PC-9 (cell line): ENCODE measurements at regions not wholly inside any gene's neighbourhood (a gene's known extent, or its start where the extent isn't known, plus 50 kb on each side); places are given as distances from the start of the nearest gene placed in this dataset.
"Not testable (repeated sequence)": the region's sequence is repeated elsewhere in the genome, so short reads cannot be mapped to it uniquely, and the experiment has no call there.

Experiments
- BruUV-seq: library from RNA; stranded (reverse); fragments of 400-500 nt; replicated peaks from 2 replicates; lab custom pipeline; 2021; lab: Mats Ljungman, UMichigan
- CTCF ChIA-PET: fragments of 300-600 bp; sonication (Branson Sonifier 250); formaldehyde crosslinking; loops from one replicate; lab custom pipeline; 2022; ENCODE audit warnings: antibody characterized with exemption; lab: Charles Lee
- POLR2A ChIA-PET: fragments of 300-600 bp; sonication (Branson Sonifier 250); formaldehyde crosslinking; loops from one replicate; lab custom pipeline; 2022; ENCODE audit warnings: antibody characterized with exemption; ENCODE audit not compliant: unreplicated experiment; lab: Charles Lee
- DNase-seq, 2 experiments: peaks; one replicate each; pipeline versions ENCODE4 v3.0.0 to v3.0.0-alpha.2; 2015 to 2022; ENCODE audit warnings: mixed read lengths in 1 of 2
- H2AFZ ChIP-seq: fragments of 200-600 bp; sonication (generic); 2 replicates; pipeline ENCODE4 v1.8.1; 2017; ENCODE audit warnings: antibody characterized with exemption
- H3F3A ChIP-seq: fragments of 200-600 bp; sonication (generic); 2 replicates; pipeline ENCODE4 v1.8.1; 2017; ENCODE audit warnings: antibody characterized with exemption, mild to moderate bottlenecking, low read depth; ENCODE audit not compliant: insufficient read depth
- H3K27ac ChIP-seq: fragments of 200-600 bp; sonication (generic); 2 replicates; pipeline ENCODE4 v1.6.1; 2016; ENCODE audit warnings: mixed run types
- H3K27me3 ChIP-seq: fragments of 200-600 bp; sonication (generic); 2 replicates; pipeline ENCODE4 v1.6.1; 2016; ENCODE audit warnings: low read depth, mixed run types; ENCODE audit not compliant: insufficient read depth
- H3K36me3 ChIP-seq: fragments of 200-600 bp; sonication (generic); 2 replicates; pipeline ENCODE4 v1.6.1; 2016; ENCODE audit warnings: low read depth, mixed run types
- H3K4me1 ChIP-seq: fragments of 200-600 bp; sonication (generic); replicated peaks from 2 replicates; pipeline ENCODE4 v1.6.1; 2016; ENCODE audit warnings: mixed run types; ENCODE audit not compliant: insufficient read depth
- H3K4me2 ChIP-seq: fragments of 200-600 bp; sonication (generic); 2 replicates; pipeline ENCODE4 v1.6.1; 2017; ENCODE audit warnings: mixed run types
- H3K4me3 ChIP-seq: fragments of 200-600 bp; sonication (generic); 2 replicates; pipeline ENCODE4 v1.6.1; 2016; ENCODE audit warnings: mixed run types
- H3K79me2 ChIP-seq: fragments of 200-600 bp; sonication (generic); 2 replicates; pipeline ENCODE4 v1.6.1; 2017; ENCODE audit warnings: low read depth, mixed run types
- H3K9me2 ChIP-seq: fragments of 200-600 bp; sonication (generic); 2 replicates; pipeline ENCODE4 v1.8.1; 2017; ENCODE audit warnings: mild to moderate bottlenecking; ENCODE audit not compliant: insufficient read depth
- H3K9me3 ChIP-seq: fragments of 200-600 bp; sonication (generic); 2 replicates; pipeline ENCODE4 v1.8.1; 2016; ENCODE audit warnings: low read depth; ENCODE audit not compliant: insufficient read depth
- H4K20me1 ChIP-seq: fragments of 200-600 bp; sonication (generic); 2 replicates; pipeline ENCODE4 v1.8.1; 2017; ENCODE audit not compliant: insufficient read depth
- EZH2 ChIP-seq: fragments of 200-600 bp; sonication (generic); IDR thresholded peaks from 2 replicates; pipeline ENCODE4 v1.8.0; 2017; ENCODE audit warnings: antibody characterized with exemption, low read depth
- intact Hi-C: fragments of 100-400 bp; cut with micrococcal nuclease; formaldehyde crosslinking; loops from one replicate; pipeline ENCODE4 v1.10.0; 2022; ENCODE audit not compliant: unreplicated experiment
- TF ChIP-seq, protein P1 (sequence below): fragments of 200-600 bp; sonication (generic); conservative IDR thresholded peaks from 2 replicates; pipeline ENCODE4 v1.6.1; 2017; ENCODE audit warnings: mixed run types, antibody characterized with exemption, mild to moderate bottlenecking, moderate library complexity

- no TSS peak for BruUV-seq
- CTCF ChIA-PET = no interaction called here
Measured at GRCh38 chr18:1846640-1847039, 724.7 kb downstream of the METTL4 start.

GRCh38 chr18:1848716-1849115 lies 722.6 kb downstream of the METTL4 start:
- peak overlapping the region; percentile 33 for H3K27ac ChIP-seq
- CTCF ChIA-PET = no interaction called here
- no peaks in the 10 kb centered on the region for H3K36me3 ChIP-seq
- no peaks in the 10 kb centered on the region for H3K79me2 ChIP-seq
- H3K4me1 ChIP-seq = peaks cover 22% of the 10 kb centered on the region
- TF ChIP-seq, protein P1, sequence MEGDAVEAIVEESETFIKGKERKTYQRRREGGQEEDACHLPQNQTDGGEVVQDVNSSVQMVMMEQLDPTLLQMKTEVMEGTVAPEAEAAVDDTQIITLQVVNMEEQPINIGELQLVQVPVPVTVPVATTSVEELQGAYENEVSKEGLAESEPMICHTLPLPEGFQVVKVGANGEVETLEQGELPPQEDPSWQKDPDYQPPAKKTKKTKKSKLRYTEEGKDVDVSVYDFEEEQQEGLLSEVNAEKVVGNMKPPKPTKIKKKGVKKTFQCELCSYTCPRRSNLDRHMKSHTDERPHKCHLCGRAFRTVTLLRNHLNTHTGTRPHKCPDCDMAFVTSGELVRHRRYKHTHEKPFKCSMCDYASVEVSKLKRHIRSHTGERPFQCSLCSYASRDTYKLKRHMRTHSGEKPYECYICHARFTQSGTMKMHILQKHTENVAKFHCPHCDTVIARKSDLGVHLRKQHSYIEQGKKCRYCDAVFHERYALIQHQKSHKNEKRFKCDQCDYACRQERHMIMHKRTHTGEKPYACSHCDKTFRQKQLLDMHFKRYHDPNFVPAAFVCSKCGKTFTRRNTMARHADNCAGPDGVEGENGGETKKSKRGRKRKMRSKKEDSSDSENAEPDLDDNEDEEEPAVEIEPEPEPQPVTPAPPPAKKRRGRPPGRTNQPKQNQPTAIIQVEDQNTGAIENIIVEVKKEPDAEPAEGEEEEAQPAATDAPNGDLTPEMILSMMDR = no peak
- TF ChIP-seq EZH2 = no peak
- BruUV-seq = no TSS peak
- DNase-seq = peak in 1 of 2 experiments; percentile 63
- intact Hi-C loops = no loop called here
- H3K27me3 ChIP-seq = no peaks in the 10 kb centered on the region
- POLR2A ChIA-PET = no interaction called here
- H4K20me1 ChIP-seq = no peaks in the 10 kb centered on the region
- 0 out of 2 replicates have a peak, but pooled peaks cover 4% of the 10 kb centered on the region for H3K9me2 ChIP-seq
- H3K4me2 ChIP-seq = peak overlapping the region; percentile 40
- H3F3A ChIP-seq = peaks cover 5% of the 10 kb centered on the region; the same call in 1 of the 2 replicates
- H3K9me3 ChIP-seq = no peaks in the 10 kb centered on the region
- H3K4me3 ChIP-seq = no peak overlapping the region
- no peak overlapping the region for H2AFZ ChIP-seq

More at GRCh38 chr18:1846640-1847039, 724.7 kb downstream of the METTL4 start:
- Histone ChIP-seq H3K79me2 (no peaks in the 10 kb centered on the region), H3K4me1 (peaks cover 22% of the 10 kb centered on the region), H3K27me3 (no peaks in the 10 kb centered on the region), H4K20me1 (no peaks in the 10 kb centered on the region), H3K27ac (no peak overlapping the region), H3K9me3 (no peaks in the 10 kb centered on the region), H3F3A (peaks cover 5% of the 10 kb centered on the region; the same call in 1 of the 2 replicates), H3K4me3 (no peak overlapping the region), H2AFZ (no peak overlapping the region), H3K36me3 (no peaks in the 10 kb centered on the region), H3K4me2 (no peak overlapping the region), H3K9me2 (no peaks in the 10 kb centered on the region)
- POLR2A ChIA-PET = no interaction called here
- intact Hi-C loops = no loop called here
- no peak for TF ChIP-seq EZH2
- TF ChIP-seq, protein P1 = no peak
- no peak for DNase-seq

DNA sequence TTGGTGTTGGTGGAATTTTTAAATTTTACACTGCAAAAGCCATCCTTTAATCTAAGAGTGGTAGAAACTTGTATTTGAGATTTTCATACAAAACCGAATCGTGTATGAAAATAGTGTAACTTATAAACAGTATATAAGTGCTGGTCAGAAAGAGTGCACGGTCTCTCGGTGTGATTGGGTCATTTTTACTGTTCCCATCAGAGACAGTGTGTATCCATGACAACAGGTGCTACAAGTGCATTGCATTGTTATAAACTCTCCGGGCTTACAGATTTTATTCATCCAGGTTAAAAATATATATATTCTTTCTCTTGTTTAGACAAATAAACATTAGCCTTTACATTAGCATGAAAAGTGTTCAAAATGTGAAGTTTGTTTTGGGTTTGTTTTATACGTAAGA lies 721.9 kb downstream of the METTL4 start:
- H2AFZ ChIP-seq = no peak overlapping the region
- no peaks in the 10 kb centered on the region for H3K36me3 ChIP-seq
- intact Hi-C loops = no loop called here
- H3K27me3 ChIP-seq = no peaks in the 10 kb centered on the region
- DNase-seq = no peak
- 0 out of 2 replicates have a peak, but pooled peaks cover 4% of the 10 kb centered on the region for H3K9me2 ChIP-seq
- H4K20me1 ChIP-seq = no peaks in the 10 kb centered on the region
- H3K4me1 ChIP-seq = peaks cover 22% of the 10 kb centered on the region
- no peak overlapping the region for H3K4me3 ChIP-seq
- peak overlapping the region; percentile 33 for H3K27ac ChIP-seq
- ChIA-PET POLR2A (no interaction called here), CTCF (no interaction called here)
- TF ChIP-seq EZH2 = no peak
- TF ChIP-seq, protein P1 = no peak
- no peaks in the 10 kb centered on the region for H3K9me3 ChIP-seq
- H3F3A ChIP-seq = peaks cover 5% of the 10 kb centered on the region; the same call in 1 of the 2 replicates
- H3K4me2 ChIP-seq = peak overlapping the region; percentile 40
- no peaks in the 10 kb centered on the region for H3K79me2 ChIP-seq
- BruUV-seq = no TSS peak

- H3K4me2 ChIP-seq, H3K9me2 ChIP-seq, DNase-seq, CTCF ChIA-PET, intact Hi-C loops, H4K20me1 ChIP-seq, POLR2A ChIA-PET, H3K27me3 ChIP-seq, H3K9me3 ChIP-seq, H3K79me2 ChIP-seq, H3K27ac ChIP-seq, H3K36me3 ChIP-seq, H3K4me1 ChIP-seq, BruUV-seq, H3F3A ChIP-seq, H2AFZ ChIP-seq, H3K4me3 ChIP-seq: not testable (repeated sequence)
Measured at GRCh38 chr18:1857281-1857680, 714.0 kb downstream of the METTL4 start.
